ENCODE measurements at regions not wholly inside any gene's neighbourhood (a gene's known extent, or its start where the extent isn't known, plus 50 kb on each side); places are given as distances from the start of the nearest gene placed in this dataset.
"Not testable (repeated sequence)": the region's sequence is repeated elsewhere in the genome, so short reads cannot be mapped to it uniquely, and the experiment has no call there.

- H3K4me1 ChIP-seq; intact Hi-C loops (cut with DNase I; ENCODE audit: low total_unique reads); H3K4me3 ChIP-seq; H3K27ac ChIP-seq; H3K9me3 ChIP-seq; DNase-seq; H3K27me3 ChIP-seq; H3K36me3 ChIP-seq: not testable (repeated sequence)
These were observed 277.8 kb upstream of the ARHGAP42 start for GRCh38 chr11:100409267-100409666.

DNA sequence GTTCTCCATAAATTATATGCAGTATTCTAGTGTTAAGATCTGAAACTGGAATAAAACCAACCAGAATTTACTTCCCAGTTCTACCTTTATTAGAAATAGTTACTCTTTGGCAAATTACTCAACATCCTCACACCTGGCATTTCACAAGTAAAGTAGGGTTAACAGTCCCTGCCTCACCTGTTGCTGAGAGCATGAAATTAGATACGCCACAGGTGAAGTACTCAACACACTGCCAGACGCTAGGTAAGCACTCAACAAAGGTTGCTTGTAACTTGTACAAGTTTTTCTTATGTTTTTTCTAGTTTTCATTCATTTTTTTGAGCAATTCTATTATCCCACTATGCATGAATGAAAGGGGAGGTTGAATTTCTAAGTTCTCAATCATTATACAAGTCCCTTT is 267.6 kb upstream of the ARHGAP42 start:
- Histone ChIP-seq H3K27ac (no peak overlapping the region), H3K27me3 (no peaks in the 10 kb centered on the region), H3K4me1 (no peaks in the 10 kb centered on the region), H3K36me3 (no peaks in the 10 kb centered on the region), H3K9me3 (peaks cover 0 to 3% of the 10 kb centered on the region in 2 donors), H3K4me3 (no peak overlapping the region)
- intact Hi-C loops (cut with DNase I; ENCODE audit: low total_unique reads), result no loop called here
- no peak for DNase-seq
- TF ChIP-seq POLR2A (IDR thresholded peaks at IDR 0.05) (no peak), CTCF (IDR thresholded peaks at IDR 0.05) (no peak)

DNA sequence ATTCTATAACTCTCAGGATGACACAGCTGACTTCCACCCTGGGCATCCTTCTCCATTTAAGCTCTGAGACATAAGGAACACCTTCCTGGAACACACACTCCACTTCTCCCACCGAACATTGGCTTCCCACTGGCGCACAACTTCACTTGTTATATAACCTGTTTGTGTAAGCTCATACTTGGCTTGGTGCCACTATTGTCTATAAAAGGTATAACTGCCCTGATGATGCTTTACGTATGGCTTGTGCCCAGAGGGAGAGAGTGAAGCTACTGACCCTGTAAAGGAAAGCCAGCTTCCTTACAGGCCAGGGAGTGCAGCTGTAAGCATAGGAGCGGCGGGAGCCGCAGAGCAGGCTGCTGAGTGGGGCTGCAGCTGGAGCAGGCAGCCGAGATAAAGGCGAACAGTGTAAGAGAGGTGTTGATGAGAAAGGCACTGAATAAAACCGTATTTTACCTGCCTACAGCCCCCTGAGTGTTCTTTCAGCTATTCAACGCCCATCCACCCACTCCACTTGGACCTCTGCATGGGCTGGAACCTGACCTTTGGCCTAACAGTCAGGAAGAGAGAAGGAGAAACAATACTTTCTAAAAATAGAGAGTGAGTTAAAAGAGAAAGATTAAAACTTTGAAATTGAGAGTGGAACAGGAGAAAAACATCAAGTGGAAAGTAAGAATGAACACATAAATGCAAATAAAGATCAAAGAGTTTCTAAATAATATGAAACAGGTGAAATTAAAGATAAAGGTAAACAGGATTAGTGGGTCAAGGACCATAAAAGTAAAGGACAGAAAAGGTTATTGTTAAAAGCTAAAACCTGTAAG is 252.1 kb upstream of the ARHGAP42 start:
- H3K9me3 ChIP-seq, result no peaks in the 10 kb centered on the region
- no peaks in the 10 kb centered on the region for H3K4me1 ChIP-seq
- intact Hi-C loops (cut with DNase I; ENCODE audit: low total_unique reads), result no loop called here
- no peaks in the 10 kb centered on the region for H3K36me3 ChIP-seq
- H3K4me3 ChIP-seq, result no peak overlapping the region
- H3K27ac ChIP-seq, result no peak overlapping the region
- DNase-seq, result no peak
- TF ChIP-seq CTCF (IDR thresholded peaks at IDR 0.05), result no peak
- no peak for TF ChIP-seq POLR2A (IDR thresholded peaks at IDR 0.05)
- H3K27me3 ChIP-seq, result no peaks in the 10 kb centered on the region

- no peak for DNase-seq
- Histone ChIP-seq H3K4me3 (no peak overlapping the region), H3K27me3 (no peaks in the 10 kb centered on the region), H3K27ac (no peak overlapping the region), H3K4me1 (no peaks in the 10 kb centered on the region), H3K9me3 (no peaks in the 10 kb centered on the region), H3K36me3 (no peaks in the 10 kb centered on the region)
- TF ChIP-seq CTCF (IDR thresholded peaks at IDR 0.05) (no peak), POLR2A (IDR thresholded peaks at IDR 0.05) (no peak)
- intact Hi-C loops (cut with DNase I; ENCODE audit: low total_unique reads), result no loop called here
These were observed 248.7 kb upstream of the ARHGAP42 start for GRCh38 chr11:100438376-100438775.

- Histone ChIP-seq H3K4me3 (no peak overlapping the region), H3K9me3 (no peaks in the 10 kb centered on the region), H3K4me1 (no peaks in the 10 kb centered on the region), H3K27me3 (no peaks in the 10 kb centered on the region), H3K27ac (no peak overlapping the region), H3K36me3 (no peaks in the 10 kb centered on the region)
- intact Hi-C loops (cut with DNase I; ENCODE audit: low total_unique reads), result no loop called here
- DNase-seq, result no peak
- TF ChIP-seq CTCF (IDR thresholded peaks at IDR 0.05) (no peak), POLR2A (IDR thresholded peaks at IDR 0.05) (no peak)
These were observed 246.0 kb upstream of the ARHGAP42 start for GRCh38 chr11:100441086-100441485.
